ENCODE measurements at regions not wholly inside any gene's neighbourhood (a gene's known extent, or its start where the extent isn't known, plus 50 kb on each side); places are given as distances from the start of the nearest gene placed in this dataset.

DNA sequence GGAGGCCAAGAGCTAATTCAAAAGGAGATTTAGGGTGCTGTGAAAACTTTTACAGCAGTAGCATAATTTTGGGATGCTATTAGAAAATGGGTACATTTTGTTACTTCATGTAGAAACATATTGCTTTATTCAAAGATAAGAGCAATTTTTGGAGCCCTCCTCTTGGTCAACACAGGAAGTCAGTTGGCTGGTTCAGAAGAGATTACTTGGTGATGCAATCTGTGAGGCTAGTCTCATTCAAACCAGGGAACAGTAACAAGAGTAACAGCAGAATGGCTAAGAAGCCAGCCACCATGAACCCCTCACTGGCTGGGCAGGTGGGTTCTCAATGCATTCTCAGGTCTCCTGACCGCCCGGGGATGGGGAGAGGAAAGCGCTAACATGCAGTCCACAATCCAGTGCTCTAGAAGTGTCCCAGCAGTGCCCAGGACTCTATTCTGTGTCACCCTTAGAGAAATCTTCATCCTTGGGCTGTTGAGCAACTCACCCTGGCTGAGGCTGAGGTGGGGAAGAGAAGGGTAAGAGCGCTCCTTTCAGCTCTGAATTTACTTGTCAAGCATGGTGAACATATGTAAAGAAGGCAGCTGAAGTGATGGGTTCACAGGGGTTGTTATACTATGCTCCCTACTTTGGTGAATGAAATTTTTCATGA, 262.2 kb upstream of the UBASH3B start:
- Histone ChIP-seq H3K27ac (no peak overlapping the region), H3K9me3 (no peaks in the 10 kb centered on the region), H3K27me3 (no peaks in the 10 kb centered on the region), H3K36me3 (no peaks in the 10 kb centered on the region), H3K4me1 (no peaks in the 10 kb centered on the region), H3K4me3 (no peak overlapping the region)
- intact Hi-C loops (cut with DNase I): no loop called here
- TF ChIP-seq, protein P1, sequence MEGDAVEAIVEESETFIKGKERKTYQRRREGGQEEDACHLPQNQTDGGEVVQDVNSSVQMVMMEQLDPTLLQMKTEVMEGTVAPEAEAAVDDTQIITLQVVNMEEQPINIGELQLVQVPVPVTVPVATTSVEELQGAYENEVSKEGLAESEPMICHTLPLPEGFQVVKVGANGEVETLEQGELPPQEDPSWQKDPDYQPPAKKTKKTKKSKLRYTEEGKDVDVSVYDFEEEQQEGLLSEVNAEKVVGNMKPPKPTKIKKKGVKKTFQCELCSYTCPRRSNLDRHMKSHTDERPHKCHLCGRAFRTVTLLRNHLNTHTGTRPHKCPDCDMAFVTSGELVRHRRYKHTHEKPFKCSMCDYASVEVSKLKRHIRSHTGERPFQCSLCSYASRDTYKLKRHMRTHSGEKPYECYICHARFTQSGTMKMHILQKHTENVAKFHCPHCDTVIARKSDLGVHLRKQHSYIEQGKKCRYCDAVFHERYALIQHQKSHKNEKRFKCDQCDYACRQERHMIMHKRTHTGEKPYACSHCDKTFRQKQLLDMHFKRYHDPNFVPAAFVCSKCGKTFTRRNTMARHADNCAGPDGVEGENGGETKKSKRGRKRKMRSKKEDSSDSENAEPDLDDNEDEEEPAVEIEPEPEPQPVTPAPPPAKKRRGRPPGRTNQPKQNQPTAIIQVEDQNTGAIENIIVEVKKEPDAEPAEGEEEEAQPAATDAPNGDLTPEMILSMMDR (IDR thresholded peaks at IDR 0.05): no peak
- TF ChIP-seq POLR2AphosphoS5 (IDR thresholded peaks at IDR 0.05; ENCODE audit: insufficient read depth in 1 of 2, low read depth in 1 of 2) (no peak), POLR2A (IDR thresholded peaks at IDR 0.05) (no peak)
- DNase-seq (ENCODE audit: extremely low spot score in 2 of 2): no peak

DNA sequence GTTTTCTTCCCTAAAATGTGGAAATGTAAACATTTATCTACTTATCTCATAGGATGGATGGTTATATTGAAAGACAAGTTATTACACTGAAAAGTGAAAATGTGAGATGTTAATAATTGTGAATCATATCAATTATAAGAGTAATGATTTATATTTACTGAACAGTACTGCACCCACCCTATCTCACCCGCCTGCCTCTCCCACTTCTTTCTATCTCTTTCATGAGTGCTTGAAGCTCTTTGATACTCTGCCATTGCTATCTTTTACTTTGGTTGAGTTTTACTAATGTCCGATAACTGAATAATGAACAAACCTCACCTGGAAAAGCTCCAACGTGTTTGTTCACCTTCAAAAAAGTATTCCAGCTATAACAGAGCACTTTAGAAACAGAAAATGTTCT, 263.0 kb upstream of the UBASH3B start:
- no peak for DNase-seq (ENCODE audit: extremely low spot score in 2 of 2)
- TF ChIP-seq POLR2A (IDR thresholded peaks at IDR 0.05) (no peak), POLR2AphosphoS5 (IDR thresholded peaks at IDR 0.05; ENCODE audit: insufficient read depth in 1 of 2, low read depth in 1 of 2) (no peak)
- TF ChIP-seq, protein P1 (IDR thresholded peaks at IDR 0.05): no peak
- Histone ChIP-seq H3K9me3 (no peaks in the 10 kb centered on the region), H3K27me3 (no peaks in the 10 kb centered on the region), H3K4me3 (no peak overlapping the region), H3K27ac (no peak overlapping the region), H3K4me1 (no peaks in the 10 kb centered on the region), H3K36me3 (no peaks in the 10 kb centered on the region)
- intact Hi-C loops (cut with DNase I): no loop called here

DNA sequence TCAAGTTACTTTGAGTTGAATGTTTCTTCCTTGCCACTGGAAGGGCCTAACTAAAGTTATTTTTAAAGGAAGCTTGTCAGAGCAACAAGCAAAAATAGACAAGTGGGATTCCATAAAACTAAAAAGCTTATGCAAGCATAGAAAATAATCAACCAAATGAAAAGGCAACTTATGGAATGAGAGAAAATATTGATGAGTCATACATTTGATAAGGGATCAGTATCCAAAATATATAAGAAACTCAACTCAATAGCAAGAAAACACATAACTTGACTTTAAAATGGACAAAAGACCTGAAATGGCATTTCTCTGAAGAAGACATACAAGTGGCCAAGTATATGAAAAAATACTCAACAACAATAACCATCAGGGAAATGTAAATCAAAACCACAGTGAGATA, 264.5 kb upstream of the UBASH3B start:
- TF ChIP-seq POLR2A (IDR thresholded peaks at IDR 0.05) (no peak), POLR2AphosphoS5 (IDR thresholded peaks at IDR 0.05; ENCODE audit: insufficient read depth in 1 of 2, low read depth in 1 of 2) (no peak)
- TF ChIP-seq, protein P1 (IDR thresholded peaks at IDR 0.05): no peak
- H3K9me3 ChIP-seq: no peaks in the 10 kb centered on the region
- H3K4me3 ChIP-seq: no peak overlapping the region
- H3K4me1 ChIP-seq: no peaks in the 10 kb centered on the region
- no peaks in the 10 kb centered on the region for H3K36me3 ChIP-seq
- no peak for DNase-seq (ENCODE audit: extremely low spot score in 2 of 2)
- no peaks in the 10 kb centered on the region for H3K27me3 ChIP-seq
- intact Hi-C loops (cut with DNase I): no loop called here
- H3K27ac ChIP-seq: no peak overlapping the region

DNA sequence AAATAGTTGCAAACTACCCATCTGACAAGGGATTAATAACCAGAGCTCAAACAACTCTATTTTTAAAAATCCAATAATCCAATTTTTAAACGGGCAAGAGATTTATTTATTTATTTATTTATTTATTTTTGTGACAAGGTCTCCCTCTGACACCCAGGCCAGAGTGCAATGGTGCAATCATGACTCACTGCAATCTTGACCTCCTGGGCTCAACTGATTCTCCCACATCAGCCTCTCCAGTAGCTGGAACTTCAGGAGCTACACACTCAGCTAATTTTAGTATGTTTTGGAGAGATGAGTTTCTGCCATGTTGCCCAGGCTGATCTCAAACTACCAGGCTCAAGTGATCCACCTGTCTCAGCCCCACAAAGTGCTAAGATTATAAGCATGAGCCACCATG, 267.2 kb upstream of the BLID start:
- DNase-seq (ENCODE audit: extremely low spot score in 2 of 2): no peak
- no peaks in the 10 kb centered on the region for H3K4me1 ChIP-seq
- TF ChIP-seq POLR2A (IDR thresholded peaks at IDR 0.05): no peak
- TF ChIP-seq, protein P1 (IDR thresholded peaks at IDR 0.05): no peak
- TF ChIP-seq POLR2AphosphoS5 (IDR thresholded peaks at IDR 0.05; ENCODE audit: insufficient read depth in 1 of 2, low read depth in 1 of 2): no peak
- H3K27ac ChIP-seq: no peak overlapping the region
- no peaks in the 10 kb centered on the region for H3K36me3 ChIP-seq
- H3K4me3 ChIP-seq: no peak overlapping the region
- H3K27me3 ChIP-seq: no peaks in the 10 kb centered on the region
- no peaks in the 10 kb centered on the region for H3K9me3 ChIP-seq
- intact Hi-C loops (cut with DNase I): no loop called here

DNA sequence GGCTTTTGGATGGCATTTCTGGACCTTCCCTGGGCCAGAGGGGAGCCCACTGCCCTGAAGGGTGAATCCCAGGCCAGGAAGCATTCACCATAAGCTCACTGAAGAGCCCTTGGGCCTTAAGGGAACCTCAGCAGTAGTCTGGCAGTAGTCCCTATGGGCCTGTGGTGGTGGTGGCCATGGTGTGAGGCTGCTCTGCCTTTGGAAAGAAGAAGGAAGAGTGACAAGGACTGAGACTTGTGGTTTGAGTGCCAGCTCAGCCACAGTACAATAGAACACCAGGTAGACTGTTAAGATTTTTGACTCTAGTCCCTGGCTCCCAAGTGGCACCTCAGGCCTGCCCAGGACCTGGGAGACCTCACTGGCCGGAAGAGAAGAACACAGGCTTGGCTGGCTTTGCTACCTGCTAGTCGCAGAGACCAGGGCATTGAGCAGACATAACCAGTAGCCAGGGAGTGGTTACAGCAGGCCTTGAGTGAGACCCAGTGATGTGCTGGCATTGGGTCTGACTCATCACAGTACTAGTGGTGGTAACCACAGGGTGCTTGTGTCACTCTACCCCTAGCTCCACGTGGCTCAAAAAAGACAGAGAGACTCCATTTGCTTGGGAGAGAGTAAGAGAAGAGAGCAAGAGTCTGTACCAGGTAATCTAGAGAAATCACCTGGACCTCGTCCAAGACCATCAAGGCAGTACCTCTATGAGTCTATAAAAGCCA, 259.8 kb upstream of the BLID start:
- no peak for DNase-seq (ENCODE audit: extremely low spot score in 2 of 2)
- intact Hi-C loops (cut with DNase I): no loop called here
- Histone ChIP-seq H3K4me1 (no peaks in the 10 kb centered on the region), H3K27ac (no peak overlapping the region), H3K36me3 (no peaks in the 10 kb centered on the region), H3K9me3 (no peaks in the 10 kb centered on the region), H3K4me3 (no peak overlapping the region), H3K27me3 (no peaks in the 10 kb centered on the region)
- TF ChIP-seq, protein P1 (IDR thresholded peaks at IDR 0.05): no peak
- TF ChIP-seq POLR2A (IDR thresholded peaks at IDR 0.05) (no peak), POLR2AphosphoS5 (IDR thresholded peaks at IDR 0.05; ENCODE audit: insufficient read depth in 1 of 2, low read depth in 1 of 2) (no peak)

All from vagina (tissue), 2 donors.